Epithelial cell of prostate (primary cell): ENCODE measurements at regions not wholly inside any gene's neighbourhood (a gene's known extent, or its start where the extent isn't known, plus 50 kb on each side); places are given as distances from the start of the nearest gene placed in this dataset.

Experiments used
- DNase-seq: peaks from one replicate; pipeline ENCODE4 v3.0.0-alpha.2; 2011; ENCODE audit warnings: low read depth, low spot score
- H3K27ac ChIP-seq: fragments of 450-650 bp; 2 replicates; pipeline ENCODE4 v1.5.1; 2017; ENCODE audit warnings: mild to moderate bottlenecking

GRCh38 chr18:56066524-56067213, 478.7 kb upstream of the TCF4 start:
- DNase-seq: no peak
- H3K27ac ChIP-seq: no peak overlapping the region

DNA sequence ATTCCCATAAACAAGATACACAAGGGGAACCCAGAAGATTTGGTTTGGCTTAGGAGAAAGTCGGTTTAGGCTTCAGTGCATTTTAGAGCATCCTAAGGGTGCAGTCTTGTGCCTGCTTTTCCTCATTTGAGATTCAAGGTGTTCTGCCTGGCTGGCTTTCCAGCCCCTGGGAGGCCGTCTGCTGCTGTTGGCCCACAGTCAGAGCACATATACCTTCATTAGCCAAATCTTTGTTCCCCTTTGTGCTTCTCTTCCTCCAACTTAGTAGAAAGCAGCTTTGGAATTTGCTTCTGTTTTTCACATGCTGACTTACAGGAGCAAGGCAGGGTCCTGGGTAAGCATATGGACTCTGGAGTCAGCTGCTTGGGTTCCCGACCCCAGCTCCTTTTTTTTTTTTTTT, 477.1 kb upstream of the TCF4 start:
- H3K27ac ChIP-seq: no peak overlapping the region

DNA sequence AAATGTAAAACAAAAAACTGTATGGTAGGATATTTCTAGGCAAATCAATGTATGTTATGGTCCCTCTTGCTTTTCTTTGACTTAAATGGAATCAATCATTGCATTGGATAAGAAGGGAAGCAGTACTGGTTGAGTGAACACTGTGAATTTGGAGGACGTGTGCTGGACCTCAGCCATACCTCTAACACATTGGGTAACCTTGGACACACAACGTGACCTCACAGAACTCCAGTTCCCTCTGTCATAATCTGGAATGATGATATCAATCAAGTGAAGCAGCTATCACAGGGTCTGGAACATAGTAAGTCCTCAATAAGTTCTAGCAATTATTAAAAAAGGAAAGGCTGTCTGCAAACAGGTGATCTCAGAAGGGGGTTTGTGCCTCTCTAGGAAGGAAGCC, 474.9 kb upstream of the TCF4 start:
- DNase-seq: no peak
- no peak overlapping the region for H3K27ac ChIP-seq

More for the DNA sequence above, 477.1 kb upstream of the TCF4 start:
- DNase-seq: no peak

GRCh38 chr18:56060967-56061541, 473.1 kb upstream of the TCF4 start:
- no peak overlapping the region for H3K27ac ChIP-seq
- no peak for DNase-seq

DNA sequence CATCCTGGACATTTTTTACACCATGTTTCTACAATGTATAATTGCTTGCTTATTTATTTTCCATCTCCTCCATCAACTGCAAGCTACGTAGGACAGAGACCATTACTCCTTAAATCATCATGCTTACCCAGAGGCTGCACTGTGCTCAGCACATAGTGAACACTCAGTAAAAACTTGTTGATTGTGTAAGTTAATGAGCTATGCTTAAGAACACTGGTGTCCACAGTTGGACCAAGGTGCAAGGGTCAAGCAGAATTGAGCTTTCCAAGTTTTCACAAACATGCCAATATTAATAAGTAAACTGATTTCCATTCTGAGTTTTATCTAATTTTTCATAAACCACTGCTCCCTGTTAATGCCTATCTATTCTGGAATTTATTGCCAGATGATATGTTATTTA, 464.2 kb upstream of the TCF4 start:
- no peak overlapping the region for H3K27ac ChIP-seq
- DNase-seq: no peak

DNA sequence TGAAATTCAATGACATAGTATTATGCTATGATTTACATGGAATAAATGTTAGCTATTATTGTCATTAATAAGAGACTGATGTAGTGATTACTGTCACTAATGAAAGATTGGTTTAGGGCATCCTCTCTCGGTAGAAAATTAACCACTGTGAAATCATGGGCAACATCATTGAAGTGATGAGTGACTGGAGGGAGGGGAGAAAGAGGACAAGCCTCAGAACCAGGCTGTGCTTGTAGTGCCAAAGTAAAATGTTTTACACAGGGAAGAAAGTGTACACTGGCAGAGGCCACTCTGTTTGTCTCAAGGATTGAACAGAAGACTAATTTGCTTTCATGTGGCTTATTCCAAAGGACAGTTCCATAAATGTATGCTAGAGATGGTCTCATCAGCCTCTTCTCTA, 456.2 kb upstream of the TCF4 start:
- DNase-seq: no peak
- H3K27ac ChIP-seq: no peak overlapping the region

DNA sequence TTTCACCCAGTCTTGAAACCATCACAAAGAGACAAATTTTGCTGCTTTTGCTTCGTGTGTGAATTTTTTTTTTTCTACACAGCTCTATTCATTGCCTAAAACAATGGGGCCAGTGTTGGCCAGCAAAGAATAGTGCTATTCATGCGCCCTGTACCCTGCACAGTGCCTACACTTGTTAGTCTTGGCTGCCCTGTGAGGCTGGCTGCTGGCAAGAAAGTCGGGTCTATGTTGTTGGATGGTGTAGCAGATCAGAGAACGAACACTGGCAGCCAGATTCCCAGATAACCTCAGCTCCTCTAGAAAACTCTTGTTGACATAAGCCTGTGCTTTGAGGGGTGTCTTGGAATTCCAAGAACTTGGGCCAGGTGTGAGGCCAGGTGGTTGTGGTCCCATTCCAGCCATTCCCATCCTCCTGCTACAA, 455.7 kb upstream of the TCF4 start:
- no peak for DNase-seq
- H3K27ac ChIP-seq: no peak overlapping the region

GRCh38 chr18:56042915-56043536, 455.0 kb upstream of the TCF4 start:
- no peak overlapping the region for H3K27ac ChIP-seq

GRCh38 chr18:56038171-56039030, 450.4 kb upstream of the TCF4 start:
- no peak for DNase-seq
- no peak overlapping the region for H3K27ac ChIP-seq

More at GRCh38 chr18:56042915-56043536, 455.0 kb upstream of the TCF4 start:
- no peak for DNase-seq

DNA sequence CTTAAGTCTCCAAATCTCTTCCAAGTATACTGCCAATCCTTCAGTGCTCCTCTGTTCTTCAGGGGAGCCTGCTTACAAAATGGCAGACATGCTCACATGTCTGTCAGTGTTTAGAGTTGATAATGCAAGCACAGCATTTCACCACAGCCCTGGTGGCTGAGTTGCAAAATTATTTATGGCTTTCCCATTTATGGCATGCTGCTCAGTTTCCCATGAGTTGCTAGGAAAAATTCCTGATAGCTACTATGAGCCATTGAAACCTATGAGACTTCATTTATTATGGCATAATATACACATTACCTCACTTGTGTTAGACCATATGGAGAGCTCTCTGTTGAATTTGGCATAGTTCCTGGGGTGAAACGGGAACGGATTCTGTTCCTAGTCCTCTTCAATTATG, 448.7 kb upstream of the TCF4 start:
- no peak for DNase-seq
- no peak overlapping the region for H3K27ac ChIP-seq

DNA sequence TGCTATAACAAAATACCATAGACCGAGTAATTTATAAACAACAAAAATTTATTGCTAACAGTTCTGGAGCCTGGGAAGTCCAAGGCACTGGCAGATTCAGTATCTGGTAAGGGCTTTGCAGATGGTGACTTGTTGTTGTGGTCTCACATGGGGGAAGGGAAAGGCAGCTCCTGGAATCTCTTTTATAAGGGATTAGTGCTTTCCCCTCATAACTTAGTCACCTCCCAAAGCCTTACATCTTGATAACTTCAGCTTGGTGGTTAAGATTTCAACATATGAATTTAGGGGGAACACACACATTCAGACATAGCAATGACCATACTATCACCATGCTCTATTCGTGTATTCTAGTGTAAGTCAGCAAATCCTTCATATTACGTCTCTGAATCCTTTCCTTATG, 447.6 kb upstream of the TCF4 start:
- H3K27ac ChIP-seq: no peak overlapping the region
- no peak for DNase-seq

- no peak overlapping the region for H3K27ac ChIP-seq
- no peak for DNase-seq
Observed at GRCh38 chr18:56034949-56035348, 447.0 kb upstream of the TCF4 start.

- no peak overlapping the region for H3K27ac ChIP-seq
Observed at GRCh38 chr18:56030060-56030459, 442.1 kb upstream of the TCF4 start.

GRCh38 chr18:56028514-56028913, 440.5 kb upstream of the TCF4 start:
- no peak overlapping the region for H3K27ac ChIP-seq
- DNase-seq: peak; percentile 24

More at GRCh38 chr18:56030060-56030459, 442.1 kb upstream of the TCF4 start:
- DNase-seq: no peak

GRCh38 chr18:56026509-56026908, 438.5 kb upstream of the TCF4 start:
- no peak for DNase-seq
- H3K27ac ChIP-seq: no peak overlapping the region

DNA sequence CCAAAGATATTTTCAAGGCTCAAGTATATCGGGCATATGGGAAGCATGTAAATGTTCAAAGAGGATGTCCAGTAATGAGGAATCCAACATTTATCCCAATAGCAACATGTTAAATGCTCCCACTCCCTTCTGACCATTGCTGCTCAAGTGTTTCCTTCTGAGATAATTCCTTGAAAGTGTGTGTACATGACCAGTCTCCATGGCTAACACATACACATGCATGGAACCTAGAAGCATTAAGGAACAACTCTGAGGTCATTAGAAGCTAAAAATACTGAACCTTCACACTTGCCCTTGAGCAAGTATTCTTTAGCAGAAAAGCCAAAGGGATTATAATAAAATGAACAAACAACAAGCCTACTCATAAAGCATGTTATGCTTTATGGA, 433.8 kb upstream of the TCF4 start:
- H3K27ac ChIP-seq: no peak overlapping the region
- DNase-seq: no peak

- H3K27ac ChIP-seq: no peak overlapping the region
- DNase-seq: no peak
Observed at GRCh38 chr18:56021136-56021808, 433.3 kb upstream of the TCF4 start.

DNA sequence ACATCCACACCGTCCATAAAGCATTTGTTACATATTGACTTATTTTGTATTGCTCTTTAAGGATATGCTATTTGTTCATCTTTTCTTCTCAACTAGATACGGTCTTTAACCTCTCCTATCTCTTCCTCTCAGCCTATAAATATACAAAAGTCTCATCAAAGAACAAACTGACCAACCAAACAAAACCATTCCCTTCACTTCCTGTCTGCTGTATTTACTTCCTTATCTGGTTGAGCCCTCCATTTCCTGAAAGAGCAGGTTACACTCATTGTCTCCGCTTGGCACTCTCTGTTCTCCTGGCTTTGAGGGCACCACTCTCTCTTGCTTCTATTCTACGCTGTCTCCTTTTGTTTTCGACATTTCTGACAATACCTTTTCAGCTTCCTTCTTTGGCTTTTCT, 431.9 kb upstream of the TCF4 start:
- no peak for DNase-seq
- H3K27ac ChIP-seq: no peak overlapping the region

DNA sequence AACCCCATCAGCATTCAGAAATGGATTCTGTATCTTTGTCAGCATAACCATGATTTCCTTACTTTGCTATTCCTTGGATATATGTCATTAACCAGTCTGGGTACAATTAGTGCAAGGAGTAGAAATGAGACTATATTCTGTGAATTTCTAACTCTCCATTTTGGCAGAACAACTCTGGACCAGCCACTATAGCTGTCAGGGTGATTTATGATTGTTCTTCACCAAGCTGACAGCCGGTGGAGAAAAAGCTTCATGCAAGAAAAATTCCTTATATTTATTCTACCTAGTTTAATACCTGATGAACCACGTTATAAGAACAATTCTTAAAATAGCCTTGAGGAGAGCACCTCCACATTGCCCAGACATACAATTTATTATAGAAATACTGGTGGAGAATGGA, 431.2 kb upstream of the TCF4 start:
- no peak for DNase-seq
- no peak overlapping the region for H3K27ac ChIP-seq

- no peak overlapping the region for H3K27ac ChIP-seq
Observed at GRCh38 chr18:56009411-56009810, 421.4 kb upstream of the TCF4 start.

More at GRCh38 chr18:56009411-56009810, 421.4 kb upstream of the TCF4 start:
- no peak for DNase-seq
